Hepatocyte (in vitro differentiated cells): ENCODE measurements at regions not wholly inside any gene's neighbourhood (a gene's known extent, or its start where the extent isn't known, plus 50 kb on each side); places are given as distances from the start of the nearest gene placed in this dataset.

Source experiments
- EZH2phosphoT487 ChIP-seq: fragments of 200-600 bp; sonication (generic); IDR thresholded peaks from one replicate; pipeline ENCODE4 v1.6.1; 2018; ENCODE audit warnings: antibody characterized with exemption, mild to moderate bottlenecking, low read depth, moderate library complexity; ENCODE audit not compliant: unreplicated experiment, severe bottlenecking
- TF ChIP-seq, protein P1 (sequence below): fragments of 200-600 bp; sonication (generic); IDR thresholded peaks from 2 replicates; pipeline ENCODE4 v1.5.1; 2016; ENCODE audit warnings: antibody characterized with exemption, mild to moderate bottlenecking; ENCODE audit not compliant: poor library complexity

DNA sequence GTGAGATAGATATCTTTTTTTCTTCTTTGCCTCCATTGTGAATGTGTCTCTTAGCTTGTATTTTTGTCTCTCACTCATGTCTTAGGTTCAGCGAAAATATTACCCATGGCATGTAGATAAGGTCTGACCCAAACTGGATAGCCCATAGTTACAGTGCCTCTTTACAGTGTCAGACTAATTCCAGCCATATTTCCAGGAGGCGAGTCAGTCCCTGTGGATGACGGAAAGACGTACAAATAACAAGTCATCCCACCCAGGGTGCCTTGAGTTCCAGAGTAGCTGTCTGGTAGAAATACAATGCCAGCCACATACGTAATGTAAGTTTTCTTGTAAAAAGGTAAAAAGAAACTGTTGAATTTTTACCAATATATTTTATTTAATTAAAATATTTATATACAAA lies 157.3 kb downstream of the ZNF281 start:
- TF ChIP-seq, protein P1, sequence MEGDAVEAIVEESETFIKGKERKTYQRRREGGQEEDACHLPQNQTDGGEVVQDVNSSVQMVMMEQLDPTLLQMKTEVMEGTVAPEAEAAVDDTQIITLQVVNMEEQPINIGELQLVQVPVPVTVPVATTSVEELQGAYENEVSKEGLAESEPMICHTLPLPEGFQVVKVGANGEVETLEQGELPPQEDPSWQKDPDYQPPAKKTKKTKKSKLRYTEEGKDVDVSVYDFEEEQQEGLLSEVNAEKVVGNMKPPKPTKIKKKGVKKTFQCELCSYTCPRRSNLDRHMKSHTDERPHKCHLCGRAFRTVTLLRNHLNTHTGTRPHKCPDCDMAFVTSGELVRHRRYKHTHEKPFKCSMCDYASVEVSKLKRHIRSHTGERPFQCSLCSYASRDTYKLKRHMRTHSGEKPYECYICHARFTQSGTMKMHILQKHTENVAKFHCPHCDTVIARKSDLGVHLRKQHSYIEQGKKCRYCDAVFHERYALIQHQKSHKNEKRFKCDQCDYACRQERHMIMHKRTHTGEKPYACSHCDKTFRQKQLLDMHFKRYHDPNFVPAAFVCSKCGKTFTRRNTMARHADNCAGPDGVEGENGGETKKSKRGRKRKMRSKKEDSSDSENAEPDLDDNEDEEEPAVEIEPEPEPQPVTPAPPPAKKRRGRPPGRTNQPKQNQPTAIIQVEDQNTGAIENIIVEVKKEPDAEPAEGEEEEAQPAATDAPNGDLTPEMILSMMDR: no peak
- TF ChIP-seq EZH2phosphoT487: no peak
